Medulla oblongata (tissue), 1 donor: ENCODE measurements at regions not wholly inside any gene's neighbourhood (a gene's known extent, or its start where the extent isn't known, plus 50 kb on each side); places are given as distances from the start of the nearest gene placed in this dataset.
"Not testable (repeated sequence)": the region's sequence is repeated elsewhere in the genome, so short reads cannot be mapped to it uniquely, and the experiment has no call there.

Experiments
- DNase-seq: peaks from one replicate; pipeline ENCODE4 v3.0.0-alpha.2; 2015; ENCODE audit errors: extremely low spot score

DNA sequence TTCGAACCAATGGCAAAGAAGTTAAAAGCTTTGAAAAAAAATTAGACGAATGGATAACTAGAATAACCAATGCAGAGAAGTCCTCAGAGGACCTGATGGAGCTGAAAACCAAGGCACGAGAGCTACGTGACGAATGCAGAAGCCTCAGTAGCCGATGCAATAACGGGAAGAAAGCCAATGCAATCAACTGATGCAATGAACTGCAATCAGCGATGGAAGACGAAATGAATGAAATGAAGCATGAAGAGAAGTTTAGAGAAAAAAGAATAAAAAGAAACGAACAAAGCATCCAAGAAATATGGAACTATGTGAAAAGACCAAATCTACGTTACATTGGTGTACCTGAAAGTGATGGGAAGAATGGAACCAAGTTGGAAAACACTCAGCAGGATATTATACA is 52.6 kb upstream of the MRPS30 start:
- DNase-seq = not testable (repeated sequence)

DNA sequence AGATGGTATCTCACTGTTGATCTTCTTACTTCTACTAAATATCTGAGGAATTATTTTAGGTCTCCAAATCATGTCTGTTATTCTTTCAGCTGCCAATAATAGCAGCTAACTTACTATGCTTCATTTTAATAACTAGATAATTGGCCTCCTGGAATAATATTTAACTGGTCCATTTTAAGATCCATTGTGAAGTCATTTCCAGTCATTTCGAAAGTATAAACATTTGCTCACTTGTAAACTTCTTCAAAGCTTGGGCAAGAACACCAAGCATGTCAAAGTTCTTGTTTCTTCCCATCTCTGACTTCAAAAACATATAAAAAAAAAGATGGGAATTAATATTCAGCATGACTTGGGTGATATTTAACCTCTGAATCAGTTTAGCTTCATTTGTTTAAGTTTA is 61.4 kb upstream of the MRPS30 start:
- no peak for DNase-seq

DNA sequence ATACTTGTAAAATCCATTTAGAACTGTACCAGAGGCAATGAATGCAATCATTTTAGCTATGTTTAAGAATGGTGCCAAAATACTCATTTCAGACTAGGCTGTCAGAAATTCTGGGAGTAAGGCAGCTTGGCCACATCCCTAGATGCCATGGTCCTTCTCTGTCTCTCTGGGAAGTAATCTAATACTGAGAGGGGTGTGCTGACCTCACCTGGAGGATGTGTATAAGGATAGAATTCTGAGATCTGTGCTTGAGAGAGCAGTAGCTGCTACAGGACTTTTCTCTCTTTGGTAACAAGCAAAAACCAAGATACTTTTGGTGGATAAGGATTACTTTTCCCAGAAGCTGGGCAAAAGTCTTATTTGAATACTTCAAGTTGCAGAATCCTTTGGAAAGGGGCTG is 68.1 kb upstream of the MRPS30 start:
- no peak for DNase-seq

GRCh38 chr5:44729536-44729935 is 79.2 kb upstream of the MRPS30 start:
- DNase-seq = no peak

DNA sequence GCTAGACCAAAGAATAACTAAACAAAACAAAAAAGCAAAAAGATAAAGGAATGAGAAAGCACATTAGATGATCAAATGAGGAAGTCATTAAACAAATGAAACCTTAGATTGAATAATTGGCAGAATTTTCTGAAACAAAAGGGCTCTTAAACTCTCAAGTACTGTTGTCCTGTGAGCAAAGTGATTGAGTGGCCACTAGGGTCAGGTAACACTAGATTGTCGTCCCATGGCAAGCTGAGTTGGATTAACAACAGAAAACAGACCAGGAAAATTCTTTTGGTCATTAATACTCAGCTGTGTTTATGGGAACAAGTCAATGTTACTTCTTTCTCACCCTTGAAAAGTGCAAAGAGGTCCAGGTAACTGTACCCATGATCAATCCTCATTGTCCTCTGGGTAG is 81.6 kb upstream of the MRPS30 start:
- DNase-seq = no peak

DNA sequence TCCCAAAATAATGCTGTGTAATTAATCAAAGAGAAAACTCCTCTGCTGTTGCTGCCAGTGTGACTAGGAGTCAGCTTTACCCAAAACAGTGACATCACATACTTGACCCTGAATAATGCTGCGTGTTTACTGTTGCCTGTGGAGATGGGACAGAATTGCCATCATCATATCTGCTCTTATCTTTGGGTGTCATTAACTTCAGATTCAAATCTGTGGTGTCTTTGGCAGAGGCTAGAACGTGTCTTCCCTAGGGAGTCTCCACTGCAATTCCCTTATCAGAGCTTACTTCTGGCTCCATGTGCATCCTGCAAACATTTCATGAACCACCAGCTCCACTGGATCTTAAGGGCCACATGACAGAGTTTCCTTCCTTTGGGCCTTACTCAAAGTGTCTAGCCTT is 88.9 kb upstream of the MRPS30 start:
- no peak for DNase-seq

GRCh38 chr5:44714871-44715561 is 93.7 kb upstream of the MRPS30 start:
- no peak for DNase-seq

GRCh38 chr5:44713446-44713845 is 95.3 kb upstream of the MRPS30 start:
- DNase-seq = no peak

DNA sequence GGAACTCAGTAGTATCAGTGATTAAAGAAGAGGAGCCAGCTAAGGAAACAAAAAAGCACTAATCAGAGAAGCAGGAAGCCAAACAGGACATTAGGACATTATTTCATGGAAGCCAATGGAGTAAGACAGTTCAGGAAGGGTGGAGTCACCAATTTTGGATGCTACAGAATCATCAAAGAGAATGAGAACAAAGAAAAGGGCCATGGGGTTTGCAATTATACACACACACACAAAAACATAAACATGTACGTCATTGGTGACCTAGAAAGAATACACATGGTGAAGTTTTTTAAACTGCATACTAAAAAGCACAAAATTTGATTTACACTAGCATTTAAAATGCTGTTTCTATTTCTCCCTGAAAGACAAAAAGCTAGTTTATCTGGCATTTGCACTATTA is 96.8 kb upstream of the MRPS30 start:
- no peak for DNase-seq

DNA sequence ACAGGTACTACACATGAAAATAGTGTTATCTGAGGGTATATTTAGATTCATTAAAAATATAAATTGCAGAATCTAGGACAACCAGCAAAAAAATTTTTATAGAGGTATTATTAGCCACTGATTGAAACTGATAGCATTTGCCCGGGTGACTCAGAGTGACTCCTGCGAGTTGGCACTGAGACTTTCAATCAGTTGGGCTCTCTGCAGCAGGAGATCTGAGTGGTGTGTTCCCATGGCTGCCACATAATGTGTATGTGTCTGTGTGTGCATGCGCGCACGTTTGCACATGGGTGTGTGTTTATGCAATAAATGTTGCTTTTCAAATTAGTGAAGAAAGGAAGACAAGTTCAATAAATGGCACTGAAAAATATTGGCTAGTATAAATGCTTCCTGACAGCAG is 100.1 kb upstream of the MRPS30 start:
- no peak for DNase-seq

- DNase-seq = no peak
These were observed 101.0 kb upstream of the MRPS30 start for GRCh38 chr5:44707721-44708120.

DNA sequence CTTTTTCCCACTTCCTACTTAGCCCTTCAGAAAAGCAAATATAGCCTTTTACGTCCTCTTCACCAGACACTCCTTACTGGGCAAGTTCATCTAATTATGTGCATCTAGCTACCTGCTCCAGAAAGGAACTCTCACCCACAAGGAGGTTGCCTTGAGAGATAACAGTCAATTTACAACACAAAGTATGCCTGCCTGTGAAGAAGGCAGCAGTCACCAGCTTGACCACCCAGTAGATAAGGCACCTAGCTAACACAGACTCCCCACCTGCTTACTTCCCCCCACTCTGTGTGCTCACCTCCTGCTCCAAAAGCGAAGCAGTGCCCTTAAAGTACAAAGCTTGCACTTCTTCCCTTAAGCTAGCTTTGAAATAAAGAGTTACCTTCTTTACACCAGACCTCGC is 111.7 kb upstream of the MRPS30 start:
- no peak for DNase-seq

GRCh38 chr5:44695259-44695658 is 113.5 kb upstream of the MRPS30 start:
- no peak for DNase-seq

- DNase-seq = no peak
These were observed 116.9 kb upstream of the MRPS30 start for GRCh38 chr5:44691802-44692201.

DNA sequence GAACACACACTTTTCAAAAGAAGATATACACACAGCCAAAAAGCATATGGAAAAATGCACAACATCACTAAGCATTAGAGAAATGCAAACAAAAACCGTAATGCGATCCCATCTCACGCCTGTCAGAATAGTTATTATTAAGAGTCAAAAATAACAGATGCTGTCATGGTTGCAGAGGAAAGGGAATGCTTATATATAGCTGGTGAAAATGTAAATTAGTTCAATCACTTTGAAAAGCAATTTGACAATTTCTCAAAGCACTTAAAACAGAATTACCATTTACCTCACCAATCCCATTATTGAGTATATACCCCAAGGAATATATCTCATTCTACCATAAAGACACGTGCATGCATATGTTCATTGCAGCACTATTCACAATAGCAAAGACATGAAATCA is 126.8 kb upstream of the MRPS30 start:
- DNase-seq = no peak

DNA sequence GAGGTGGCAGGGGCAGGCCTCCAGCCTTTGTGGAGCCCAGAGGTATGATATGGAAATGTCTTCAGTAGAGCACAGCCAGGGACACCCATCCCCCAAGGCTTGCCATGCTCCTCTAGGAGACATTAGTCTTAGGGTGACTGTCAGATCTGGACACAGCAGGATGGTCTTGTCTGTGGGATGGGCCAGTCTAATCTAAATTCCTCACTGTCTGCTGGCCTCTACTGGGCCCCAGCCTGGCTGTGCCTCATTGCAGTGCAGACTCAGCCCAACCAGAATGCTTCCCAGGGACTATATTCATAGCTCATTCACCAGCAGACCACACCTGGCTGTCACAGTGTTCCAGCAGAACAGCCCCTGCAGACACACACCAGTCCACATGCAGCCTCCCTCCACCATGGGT is 129.5 kb upstream of the MRPS30 start:
- no peak for DNase-seq

DNA sequence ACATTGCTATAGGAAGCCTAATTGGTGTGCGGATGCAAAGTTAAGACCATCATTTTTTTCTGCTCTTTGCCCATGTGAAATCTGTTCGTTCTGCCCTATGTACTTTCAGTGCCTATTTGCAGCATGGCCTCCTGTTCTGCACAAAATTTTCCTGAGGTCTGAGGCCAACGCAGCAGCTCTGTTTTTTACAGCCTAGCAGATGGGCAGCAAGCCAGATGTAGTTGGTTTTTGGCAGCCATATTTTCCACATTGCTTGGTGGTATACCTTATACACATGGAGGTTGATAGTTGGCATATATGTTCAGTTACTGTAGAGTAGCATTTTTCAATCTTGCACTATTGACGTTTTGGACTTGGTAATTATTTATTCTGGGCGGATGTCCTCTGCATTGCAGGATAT is 133.5 kb upstream of the MRPS30 start:
- no peak for DNase-seq

DNA sequence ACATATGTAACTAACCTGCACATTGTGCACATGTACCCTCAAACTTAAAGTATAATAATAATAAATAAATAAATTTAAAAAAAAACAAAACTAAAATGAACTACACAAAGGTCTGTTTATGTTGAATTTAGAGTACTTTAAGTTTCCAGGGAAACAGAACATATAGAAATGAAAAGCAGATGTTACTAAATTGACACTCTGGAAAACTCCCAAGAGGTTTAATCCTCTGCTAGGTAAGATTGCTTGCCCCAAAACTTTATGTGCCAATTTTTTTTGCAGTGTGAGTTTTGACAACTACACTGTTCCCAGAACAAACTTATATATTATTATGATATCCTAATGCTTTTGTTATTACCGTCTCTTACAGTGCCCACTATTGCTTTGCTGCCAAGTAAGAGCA is 134.3 kb upstream of the MRPS30 start:
- no peak for DNase-seq

GRCh38 chr5:44668471-44668870 is 140.3 kb upstream of the MRPS30 start:
- DNase-seq = not testable (repeated sequence)

DNA sequence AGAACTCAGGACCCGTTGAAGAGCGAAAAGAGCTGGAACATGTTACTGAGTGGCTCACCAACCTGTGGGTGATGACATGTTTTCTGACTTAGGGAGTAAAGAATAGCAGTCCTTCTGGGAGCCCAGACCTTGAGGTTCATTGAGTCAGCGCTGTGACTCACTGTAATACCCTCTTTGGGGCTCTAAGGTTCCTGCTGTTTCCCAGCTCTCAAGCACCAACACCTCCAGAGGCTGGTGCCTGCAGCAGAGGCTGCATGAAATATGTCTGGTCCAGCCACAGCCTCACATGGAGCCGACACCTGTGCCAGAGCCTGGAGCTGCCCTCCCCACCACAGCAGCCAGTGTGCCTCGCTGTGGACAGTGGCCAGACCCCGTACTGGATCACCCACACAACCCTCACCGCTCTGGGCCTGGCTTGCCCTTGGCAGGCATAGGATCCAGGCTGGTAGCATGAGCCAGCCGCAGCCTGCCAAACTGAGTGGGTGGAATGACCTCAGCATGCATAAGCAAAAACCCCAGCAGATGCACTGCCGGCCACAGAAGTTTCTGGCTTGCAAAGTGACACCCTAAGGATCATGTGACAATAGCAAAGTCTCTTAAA is 143.5 kb upstream of the MRPS30 start:
- no peak for DNase-seq

DNA sequence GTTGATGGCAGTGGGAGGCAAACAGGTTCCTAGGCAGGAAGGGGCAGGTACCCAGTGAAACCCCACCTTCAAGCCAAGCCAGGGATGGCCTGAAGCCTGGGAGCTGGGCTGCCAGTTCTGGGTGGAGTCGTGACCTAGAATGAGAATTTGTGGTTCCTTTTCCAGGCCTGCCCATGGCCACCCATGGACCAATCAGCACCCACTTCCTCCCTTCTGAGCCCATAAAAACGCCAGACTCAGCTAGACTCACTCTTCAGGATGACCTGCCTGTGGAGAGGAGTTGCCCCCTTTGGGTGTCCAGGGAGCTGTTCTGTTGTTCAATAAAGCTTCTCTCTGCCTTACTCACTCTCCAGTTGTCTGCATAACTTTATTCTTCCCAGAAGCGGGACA is 144.0 kb upstream of the MRPS30 start:
- DNase-seq = no peak

- no peak for DNase-seq
These were observed 144.6 kb upstream of the MRPS30 start for GRCh38 chr5:44663991-44664710.

DNA sequence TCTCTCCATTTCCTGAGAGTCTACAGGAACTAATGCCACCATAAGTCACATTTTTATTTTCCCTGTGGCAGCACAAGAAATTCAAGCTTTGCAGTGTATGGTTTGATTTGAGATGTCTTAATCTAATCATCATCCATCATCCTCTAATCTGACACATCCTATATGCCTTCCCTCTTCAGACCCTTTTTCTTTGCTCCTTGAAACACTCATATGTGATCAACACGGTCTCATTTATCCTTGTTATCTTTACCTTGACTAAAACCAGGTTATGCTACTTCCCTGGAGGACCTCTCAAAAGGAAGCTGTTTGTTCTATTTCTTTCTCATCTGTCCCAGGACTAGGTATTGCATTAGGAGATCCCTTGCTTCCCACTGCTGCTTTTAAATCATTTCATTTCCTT is 146.9 kb upstream of the MRPS30 start:
- DNase-seq = no peak
